HEK293T (cell line): ENCODE measurements at regions not wholly inside any gene's neighbourhood (a gene's known extent, or its start where the extent isn't known, plus 50 kb on each side); places are given as distances from the start of the nearest gene placed in this dataset.

Experiments used
- BHLHE40 ChIP-seq: fragments of 450-650 bp; IDR thresholded peaks from 2 replicates; pipeline ENCODE4 v1.6.1; 2016; ENCODE audit warnings: mild to moderate bottlenecking, moderate library complexity, borderline replicate concordance
- FOXA1 ChIP-seq: fragments of 450-650 bp; IDR thresholded peaks from 2 replicates; pipeline ENCODE4 v1.6.1; 2016; ENCODE audit warnings: mild to moderate bottlenecking
- FOXM1 ChIP-seq: fragments of 450-650 bp; IDR thresholded peaks from 2 replicates; pipeline ENCODE4 v1.6.1; 2017; ENCODE audit warnings: mild to moderate bottlenecking, borderline replicate concordance
- NFRKB ChIP-seq: fragments of 450-650 bp; IDR thresholded peaks from 2 replicates; pipeline ENCODE4 v1.6.1; 2016; ENCODE audit warnings: mild to moderate bottlenecking, moderate library complexity
- SP1 ChIP-seq: fragments of 450-650 bp; IDR thresholded peaks from 2 replicates; pipeline ENCODE4 v1.6.1; 2017
- SUZ12 ChIP-seq: fragments of 450-650 bp; IDR thresholded peaks from 2 replicates; pipeline ENCODE4 v1.6.1; 2016; ENCODE audit warnings: mild to moderate bottlenecking

- TF ChIP-seq SP1: no peak
- TF ChIP-seq SUZ12: no peak
- TF ChIP-seq FOXM1: no peak
- no peak for TF ChIP-seq NFRKB
- TF ChIP-seq FOXA1: no peak
- TF ChIP-seq BHLHE40: no peak
Observed at GRCh38 chr7:114832906-114833595, 88.8 kb upstream of the MDFIC start.
